ENCODE measurements at regions not wholly inside any gene's neighbourhood (a gene's known extent, or its start where the extent isn't known, plus 50 kb on each side); places are given as distances from the start of the nearest gene placed in this dataset.

DNA sequence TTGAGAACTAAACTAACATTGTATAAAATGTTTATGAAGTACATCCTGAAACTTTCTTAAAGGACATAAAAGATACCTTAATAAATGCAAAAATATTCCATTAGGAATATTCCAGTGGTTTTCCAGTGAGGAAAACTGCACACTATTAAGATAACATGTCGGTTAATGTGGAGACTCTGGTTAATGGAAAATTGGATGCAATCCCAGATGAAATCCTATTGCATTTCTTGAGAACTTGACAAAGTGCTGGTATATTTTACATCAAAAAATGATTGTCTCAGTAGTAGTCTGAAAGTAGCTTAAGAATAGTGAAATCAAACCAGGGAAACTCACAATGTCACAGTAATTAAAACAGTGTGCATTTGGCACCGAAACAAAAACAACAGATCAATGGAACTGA is 202.5 kb upstream of the MON1B start:
- intact Hi-C loops (cut with micrococcal nuclease) = no loop called here
- no peak overlapping the region for H3K27ac ChIP-seq (ENCODE audit: low read length)
- H2AFZ ChIP-seq (ENCODE audit: low read length) = no peak overlapping the region
- H3K9me2 ChIP-seq (replicated peaks; ENCODE audit: low read length) = no peaks in the 10 kb centered on the region
- peaks cover 60% of the 10 kb centered on the region for H3K27me3 ChIP-seq (ENCODE audit: low read length)
- H3K4me2 ChIP-seq (ENCODE audit: low read length) = no peak overlapping the region
- ATAC-seq = no peak
- H3K4me1 ChIP-seq (ENCODE audit: insufficient read depth, low read length) = no peaks in the 10 kb centered on the region
- DNase-seq = no peak
- no peak overlapping the region for H3K4me3 ChIP-seq (ENCODE audit: low read length)
- CTCF ChIA-PET = no interaction called here
- H4K20me1 ChIP-seq (ENCODE audit: low read length) = no peaks in the 10 kb centered on the region
- no TSS peak for BruUV-seq (replicated peaks)
- POLR2A ChIA-PET (ENCODE audit: unreplicated experiment) = no interaction called here
- no peak overlapping the region for H3K9ac ChIP-seq (ENCODE audit: low read length)
- H3K79me2 ChIP-seq (ENCODE audit: low read length) = no peaks in the 10 kb centered on the region
- H3K36me3 ChIP-seq (ENCODE audit: low read depth, low read length) = no peaks in the 10 kb centered on the region
- H3F3A ChIP-seq (ENCODE audit: low read length, unreplicated experiment) = no peaks in the 10 kb centered on the region
- TF ChIP-seq, protein P1, sequence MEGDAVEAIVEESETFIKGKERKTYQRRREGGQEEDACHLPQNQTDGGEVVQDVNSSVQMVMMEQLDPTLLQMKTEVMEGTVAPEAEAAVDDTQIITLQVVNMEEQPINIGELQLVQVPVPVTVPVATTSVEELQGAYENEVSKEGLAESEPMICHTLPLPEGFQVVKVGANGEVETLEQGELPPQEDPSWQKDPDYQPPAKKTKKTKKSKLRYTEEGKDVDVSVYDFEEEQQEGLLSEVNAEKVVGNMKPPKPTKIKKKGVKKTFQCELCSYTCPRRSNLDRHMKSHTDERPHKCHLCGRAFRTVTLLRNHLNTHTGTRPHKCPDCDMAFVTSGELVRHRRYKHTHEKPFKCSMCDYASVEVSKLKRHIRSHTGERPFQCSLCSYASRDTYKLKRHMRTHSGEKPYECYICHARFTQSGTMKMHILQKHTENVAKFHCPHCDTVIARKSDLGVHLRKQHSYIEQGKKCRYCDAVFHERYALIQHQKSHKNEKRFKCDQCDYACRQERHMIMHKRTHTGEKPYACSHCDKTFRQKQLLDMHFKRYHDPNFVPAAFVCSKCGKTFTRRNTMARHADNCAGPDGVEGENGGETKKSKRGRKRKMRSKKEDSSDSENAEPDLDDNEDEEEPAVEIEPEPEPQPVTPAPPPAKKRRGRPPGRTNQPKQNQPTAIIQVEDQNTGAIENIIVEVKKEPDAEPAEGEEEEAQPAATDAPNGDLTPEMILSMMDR (conservative IDR thresholded peaks at IDR 0.05; ENCODE audit: low read depth, low read length) = no peak
- TF ChIP-seq EZH2 (IDR thresholded peaks at IDR 0.05; ENCODE audit: low read length, unreplicated experiment) = no peak
- no peak for TF ChIP-seq EZH2phosphoT487 (IDR thresholded peaks at IDR 0.05; ENCODE audit: borderline replicate concordance, low read length)
- H3K9me3 ChIP-seq (ENCODE audit: low read length) = no peaks in the 10 kb centered on the region

DNA sequence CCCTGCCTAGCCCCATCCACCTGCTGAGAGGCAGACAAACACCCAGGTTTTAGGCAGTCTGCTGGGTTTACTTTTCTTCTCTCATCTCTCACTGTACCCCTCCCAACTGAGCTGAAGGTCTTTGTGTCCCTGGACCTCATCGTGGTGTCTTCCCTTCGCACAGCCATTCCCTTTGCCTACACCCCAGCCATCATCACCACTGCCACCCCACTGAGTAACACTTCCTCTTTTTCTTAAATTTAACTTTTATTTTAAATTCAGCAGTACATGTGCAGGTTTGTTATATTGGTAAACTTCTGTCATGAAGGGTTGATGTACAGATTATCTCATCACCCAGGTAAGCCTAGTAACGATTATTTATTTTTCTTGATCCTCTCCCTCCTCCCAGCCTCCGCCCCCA is 188.3 kb upstream of the MON1B start:
- H3K27me3 ChIP-seq (ENCODE audit: low read length) = peaks cover 60% of the 10 kb centered on the region
- H2AFZ ChIP-seq (ENCODE audit: low read length) = no peak overlapping the region
- ATAC-seq = no peak
- H3K9me2 ChIP-seq (replicated peaks; ENCODE audit: low read length) = no peaks in the 10 kb centered on the region
- CTCF ChIA-PET = no interaction called here
- H3K9ac ChIP-seq (ENCODE audit: low read length) = no peak overlapping the region
- no peaks in the 10 kb centered on the region for H3K9me3 ChIP-seq (ENCODE audit: low read length)
- TF ChIP-seq, protein P1 (conservative IDR thresholded peaks at IDR 0.05; ENCODE audit: low read depth, low read length) = no peak
- TF ChIP-seq EZH2phosphoT487 (IDR thresholded peaks at IDR 0.05; ENCODE audit: borderline replicate concordance, low read length) (no peak), EZH2 (IDR thresholded peaks at IDR 0.05; ENCODE audit: low read length, unreplicated experiment) (no peak)
- no peaks in the 10 kb centered on the region for H4K20me1 ChIP-seq (ENCODE audit: low read length)
- H3K4me3 ChIP-seq (ENCODE audit: low read length) = no peak overlapping the region
- no peaks in the 10 kb centered on the region for H3K4me1 ChIP-seq (ENCODE audit: insufficient read depth, low read length)
- H3K79me2 ChIP-seq (ENCODE audit: low read length) = no peaks in the 10 kb centered on the region
- H3K36me3 ChIP-seq (ENCODE audit: low read depth, low read length) = no peaks in the 10 kb centered on the region
- no peak for DNase-seq
- intact Hi-C loops (cut with micrococcal nuclease) = no loop called here
- H3F3A ChIP-seq (ENCODE audit: low read length, unreplicated experiment) = no peaks in the 10 kb centered on the region
- BruUV-seq (replicated peaks) = no TSS peak
- POLR2A ChIA-PET (ENCODE audit: unreplicated experiment) = no interaction called here
- H3K4me2 ChIP-seq (ENCODE audit: low read length) = no peak overlapping the region
- no peak overlapping the region for H3K27ac ChIP-seq (ENCODE audit: low read length)

DNA sequence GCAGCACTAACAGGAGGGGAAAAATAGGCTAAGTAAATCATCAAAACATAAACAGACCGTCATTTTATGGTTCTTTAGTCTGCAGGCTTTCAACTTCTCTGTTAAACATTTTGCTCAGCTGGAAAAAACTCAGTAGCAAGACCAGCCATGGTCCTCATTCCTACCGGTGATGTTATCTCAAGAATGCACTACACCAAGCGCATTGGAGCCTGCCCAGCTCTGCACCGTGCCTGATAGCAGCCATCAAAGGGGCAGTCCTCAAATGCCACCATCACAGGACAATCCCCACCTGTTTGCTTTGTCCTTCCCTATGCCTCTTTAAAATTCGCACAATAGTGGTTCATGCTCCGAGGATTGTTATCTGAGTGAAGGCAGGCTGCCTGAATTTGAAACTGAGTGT is 181.5 kb upstream of the MON1B start:
- Histone ChIP-seq H3K4me1 (ENCODE audit: insufficient read depth, low read length) (no peaks in the 10 kb centered on the region), H4K20me1 (ENCODE audit: low read length) (no peaks in the 10 kb centered on the region), H3K9me2 (replicated peaks; ENCODE audit: low read length) (no peaks in the 10 kb centered on the region), H3K79me2 (ENCODE audit: low read length) (no peaks in the 10 kb centered on the region), H3K4me3 (ENCODE audit: low read length) (no peak overlapping the region), H3K36me3 (ENCODE audit: low read depth, low read length) (no peaks in the 10 kb centered on the region), H3K4me2 (ENCODE audit: low read length) (no peak overlapping the region), H3K27me3 (ENCODE audit: low read length) (peaks cover 40% of the 10 kb centered on the region), H3K9ac (ENCODE audit: low read length) (no peak overlapping the region), H3K27ac (ENCODE audit: low read length) (no peak overlapping the region), H2AFZ (ENCODE audit: low read length) (no peak overlapping the region), H3F3A (ENCODE audit: low read length, unreplicated experiment) (no peaks in the 10 kb centered on the region), H3K9me3 (ENCODE audit: low read length) (no peaks in the 10 kb centered on the region)
- ChIA-PET POLR2A (ENCODE audit: unreplicated experiment) (no interaction called here), CTCF (no interaction called here)
- intact Hi-C loops (cut with micrococcal nuclease) = no loop called here
- no TSS peak for BruUV-seq (replicated peaks)
- TF ChIP-seq EZH2phosphoT487 (IDR thresholded peaks at IDR 0.05; ENCODE audit: borderline replicate concordance, low read length) (no peak), EZH2 (IDR thresholded peaks at IDR 0.05; ENCODE audit: low read length, unreplicated experiment) (no peak)
- TF ChIP-seq, protein P1 (conservative IDR thresholded peaks at IDR 0.05; ENCODE audit: low read depth, low read length) = no peak
- no peak for DNase-seq
- no peak for ATAC-seq
